ENCODE measurements at regions not wholly inside any gene's neighbourhood (a gene's known extent, or its start where the extent isn't known, plus 50 kb on each side); places are given as distances from the start of the nearest gene placed in this dataset.

GRCh38 chr3:170777564-170777926, 92.5 kb downstream of the RPL22L1 start:
- no peak overlapping the region for H3K27ac ChIP-seq
- H3K36me3 ChIP-seq (ENCODE audit: insufficient read depth, low read length), result no peaks in the 10 kb centered on the region
- no peaks in the 10 kb centered on the region for H3K9me3 ChIP-seq (ENCODE audit: low read depth, low read length)
- no peak overlapping the region for H3K9ac ChIP-seq (ENCODE audit: insufficient read length)
- no peak for TF ChIP-seq POLR2AphosphoS5 (IDR thresholded peaks at IDR 0.05; ENCODE audit: borderline replicate concordance, low read depth, low read length)
- TF ChIP-seq FOXP2 (optimal IDR thresholded peaks at IDR 0.05; ENCODE audit: control extremely low read depth, extremely low read length, insufficient read depth), result no peak
- no peak for TF ChIP-seq EZH2 (IDR thresholded peaks at IDR 0.05)
- H3K4me3 ChIP-seq, result no peak overlapping the region
- no peak for DNase-seq (ENCODE audit: low read depth, low spot score)

DNA sequence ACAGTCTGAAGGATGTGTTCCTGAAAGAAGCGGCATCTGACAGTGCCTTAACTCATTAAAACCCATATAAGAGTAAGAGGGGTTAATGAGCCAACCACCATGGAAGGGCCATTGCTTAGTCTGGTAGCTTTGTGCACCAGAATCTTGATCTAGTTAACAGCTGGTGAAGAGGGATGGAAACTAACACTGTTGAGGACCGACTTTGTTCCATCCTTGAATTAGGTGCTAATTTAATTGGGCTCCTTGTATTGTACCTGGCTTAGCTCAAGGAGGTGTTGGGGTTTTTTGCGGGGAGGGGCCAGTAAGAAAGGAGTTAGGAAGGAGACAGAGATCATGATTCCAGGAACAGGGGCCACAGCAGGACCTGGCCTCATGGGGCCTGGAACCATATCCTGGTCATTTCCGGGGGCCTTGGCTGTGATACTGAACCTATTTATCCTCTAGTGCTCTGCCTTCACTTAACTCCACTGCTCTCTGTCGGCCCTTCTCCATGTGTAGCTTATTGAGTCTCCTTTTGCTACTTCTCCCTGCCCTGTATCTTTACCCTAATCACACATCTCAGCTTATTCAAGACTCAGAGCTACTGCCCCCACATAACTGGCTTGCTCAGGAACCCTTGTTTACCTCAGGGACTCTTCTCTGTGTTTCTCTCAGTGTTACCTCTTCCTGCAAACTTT, 93.0 kb downstream of the RPL22L1 start:
- no peaks in the 10 kb centered on the region for H3K36me3 ChIP-seq (ENCODE audit: insufficient read depth, low read length)
- H3K27ac ChIP-seq, result no peak overlapping the region
- no peaks in the 10 kb centered on the region for H3K9me3 ChIP-seq (ENCODE audit: low read depth, low read length)
- H3K4me3 ChIP-seq, result no peak overlapping the region
- no peak for TF ChIP-seq FOXP2 (optimal IDR thresholded peaks at IDR 0.05; ENCODE audit: control extremely low read depth, extremely low read length, insufficient read depth)
- TF ChIP-seq POLR2AphosphoS5 (IDR thresholded peaks at IDR 0.05; ENCODE audit: borderline replicate concordance, low read depth, low read length), result no peak
- TF ChIP-seq EZH2 (IDR thresholded peaks at IDR 0.05), result no peak
- no peak for DNase-seq (ENCODE audit: low read depth, low spot score)
- H3K9ac ChIP-seq (ENCODE audit: insufficient read length), result no peak overlapping the region

- H3K9me3 ChIP-seq (ENCODE audit: low read depth, low read length), result no peaks in the 10 kb centered on the region
- no peak overlapping the region for H3K4me3 ChIP-seq
- H3K9ac ChIP-seq (ENCODE audit: insufficient read length), result no peak overlapping the region
- H3K36me3 ChIP-seq (ENCODE audit: insufficient read depth, low read length), result no peaks in the 10 kb centered on the region
- TF ChIP-seq POLR2AphosphoS5 (IDR thresholded peaks at IDR 0.05; ENCODE audit: borderline replicate concordance, low read depth, low read length) (no peak), FOXP2 (optimal IDR thresholded peaks at IDR 0.05; ENCODE audit: control extremely low read depth, extremely low read length, insufficient read depth) (no peak)
- no peak for DNase-seq (ENCODE audit: low read depth, low spot score)
- no peak overlapping the region for H3K27ac ChIP-seq
These were observed 96.1 kb downstream of the RPL22L1 start for GRCh38 chr3:170773682-170774425.

DNA sequence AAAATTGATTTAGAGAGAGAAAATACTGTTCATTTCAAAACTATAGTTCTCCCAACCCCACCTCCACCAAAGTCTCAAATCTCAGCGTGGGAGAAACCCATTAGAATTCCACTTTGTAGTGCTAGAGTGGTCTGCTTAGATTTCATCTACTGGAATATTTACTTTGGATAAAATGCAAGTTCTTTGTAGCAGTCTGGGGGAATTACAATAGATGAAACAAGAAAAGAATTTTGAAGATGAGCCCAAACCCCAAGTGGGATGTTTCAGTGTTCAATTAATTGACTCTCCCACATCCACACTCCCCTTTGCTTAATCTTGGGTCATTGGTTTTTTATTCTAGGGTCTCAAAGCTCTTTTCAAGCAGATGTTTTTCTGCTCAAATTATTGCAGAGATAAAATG, 97.8 kb downstream of the RPL22L1 start:
- H3K4me3 ChIP-seq, result no peak overlapping the region
- no peak for TF ChIP-seq FOXP2 (optimal IDR thresholded peaks at IDR 0.05; ENCODE audit: control extremely low read depth, extremely low read length, insufficient read depth)
- TF ChIP-seq EZH2 (IDR thresholded peaks at IDR 0.05), result no peak
- no peak for TF ChIP-seq POLR2AphosphoS5 (IDR thresholded peaks at IDR 0.05; ENCODE audit: borderline replicate concordance, low read depth, low read length)
- DNase-seq (ENCODE audit: low read depth, low spot score), result no peak
- H3K9me3 ChIP-seq (ENCODE audit: low read depth, low read length), result no peaks in the 10 kb centered on the region
- H3K36me3 ChIP-seq (ENCODE audit: insufficient read depth, low read length), result no peaks in the 10 kb centered on the region
- H3K27ac ChIP-seq, result no peak overlapping the region
- H3K9ac ChIP-seq (ENCODE audit: insufficient read length), result no peak overlapping the region

GRCh38 chr3:170768334-170768801, 101.6 kb downstream of the RPL22L1 start:
- no peak overlapping the region for H3K9ac ChIP-seq (ENCODE audit: insufficient read length)
- H3K9me3 ChIP-seq (ENCODE audit: low read depth, low read length), result no peaks in the 10 kb centered on the region
- DNase-seq (ENCODE audit: low read depth, low spot score), result no peak
- H3K4me3 ChIP-seq, result no peak overlapping the region
- no peaks in the 10 kb centered on the region for H3K36me3 ChIP-seq (ENCODE audit: insufficient read depth, low read length)
- no peak overlapping the region for H3K27ac ChIP-seq
- TF ChIP-seq FOXP2 (optimal IDR thresholded peaks at IDR 0.05; ENCODE audit: control extremely low read depth, extremely low read length, insufficient read depth) (no peak), POLR2AphosphoS5 (IDR thresholded peaks at IDR 0.05; ENCODE audit: borderline replicate concordance, low read depth, low read length) (no peak), EZH2 (IDR thresholded peaks at IDR 0.05) (no peak)

- Histone ChIP-seq H3K9me3 (ENCODE audit: low read depth, low read length) (no peaks in the 10 kb centered on the region), H3K9ac (ENCODE audit: insufficient read length) (no peak overlapping the region), H3K4me3 (no peak overlapping the region), H3K27ac (no peak overlapping the region), H3K36me3 (ENCODE audit: insufficient read depth, low read length) (no peaks in the 10 kb centered on the region)
- no peak for DNase-seq (ENCODE audit: low read depth, low spot score)
- no peak for TF ChIP-seq EZH2 (IDR thresholded peaks at IDR 0.05)
- no peak for TF ChIP-seq POLR2AphosphoS5 (IDR thresholded peaks at IDR 0.05; ENCODE audit: borderline replicate concordance, low read depth, low read length)
- TF ChIP-seq FOXP2 (optimal IDR thresholded peaks at IDR 0.05; ENCODE audit: control extremely low read depth, extremely low read length, insufficient read depth), result no peak
These were observed 102.4 kb downstream of the RPL22L1 start for GRCh38 chr3:170767576-170767941.

- Histone ChIP-seq H3K9me3 (ENCODE audit: low read depth, low read length) (no peaks in the 10 kb centered on the region), H3K36me3 (ENCODE audit: insufficient read depth, low read length) (no peaks in the 10 kb centered on the region), H3K4me3 (no peak overlapping the region), H3K9ac (ENCODE audit: insufficient read length) (no peak overlapping the region), H3K27ac (no peak overlapping the region)
- TF ChIP-seq POLR2AphosphoS5 (IDR thresholded peaks at IDR 0.05; ENCODE audit: borderline replicate concordance, low read depth, low read length) (no peak), EZH2 (IDR thresholded peaks at IDR 0.05) (no peak), FOXP2 (optimal IDR thresholded peaks at IDR 0.05; ENCODE audit: control extremely low read depth, extremely low read length, insufficient read depth) (no peak)
- DNase-seq (ENCODE audit: low read depth, low spot score), result no peak
These were observed 103.0 kb downstream of the RPL22L1 start for GRCh38 chr3:170766823-170767575.

GRCh38 chr3:170766253-170766652, 103.7 kb downstream of the RPL22L1 start:
- Histone ChIP-seq H3K36me3 (ENCODE audit: insufficient read depth, low read length) (no peaks in the 10 kb centered on the region), H3K9me3 (ENCODE audit: low read depth, low read length) (no peaks in the 10 kb centered on the region), H3K27ac (no peak overlapping the region), H3K4me3 (no peak overlapping the region), H3K9ac (ENCODE audit: insufficient read length) (no peak overlapping the region)
- no peak for DNase-seq (ENCODE audit: low read depth, low spot score)
- TF ChIP-seq FOXP2 (optimal IDR thresholded peaks at IDR 0.05; ENCODE audit: control extremely low read depth, extremely low read length, insufficient read depth) (no peak), EZH2 (IDR thresholded peaks at IDR 0.05) (no peak), POLR2AphosphoS5 (IDR thresholded peaks at IDR 0.05; ENCODE audit: borderline replicate concordance, low read depth, low read length) (no peak)
